Urinary bladder (tissue), 3 donors: ENCODE measurements at regions not wholly inside any gene's neighbourhood (a gene's known extent, or its start where the extent isn't known, plus 50 kb on each side); places are given as distances from the start of the nearest gene placed in this dataset.
A peak's percentile ranks its signal among the peaks of the same experiment; 100 is the strongest.
"Not testable (repeated sequence)": the region's sequence is repeated elsewhere in the genome, so short reads cannot be mapped to it uniquely, and the experiment has no call there.

ENCODE experiments used
- DNase-seq: peaks from one replicate; pipeline ENCODE4 v3.0.0-alpha.2; 2015; ENCODE audit errors: extremely low spot score
- H3K27ac ChIP-seq: one replicate; pipeline ENCODE4 v1.5.1; 2013; ENCODE audit warnings: low read depth, mild to moderate bottlenecking, moderate library complexity
- H3K36me3 ChIP-seq: one replicate; pipeline ENCODE4 v1.6.1; 2013; ENCODE audit warnings: mild to moderate bottlenecking, moderate library complexity; ENCODE audit not compliant: insufficient read depth
- H3K4me1 ChIP-seq: one replicate; pipeline ENCODE4 v1.6.1; 2013; ENCODE audit warnings: mild to moderate bottlenecking, moderate library complexity; ENCODE audit not compliant: insufficient read depth
- H3K4me3 ChIP-seq: one replicate; pipeline ENCODE4 v1.5.1; 2013; ENCODE audit warnings: low read depth, low read length
- WGBS: extraction: QIAGEN DNeasy Blood & Tissue Kit; methylation state at CpG from one replicate; pipeline ENCODE4 v1.1.7; 2013; 5-methylcytosine and 5-hydroxymethylcytosine counted together
- donor health status: healthy with polysubstance abuse.
- donor health status: healthy.

DNA sequence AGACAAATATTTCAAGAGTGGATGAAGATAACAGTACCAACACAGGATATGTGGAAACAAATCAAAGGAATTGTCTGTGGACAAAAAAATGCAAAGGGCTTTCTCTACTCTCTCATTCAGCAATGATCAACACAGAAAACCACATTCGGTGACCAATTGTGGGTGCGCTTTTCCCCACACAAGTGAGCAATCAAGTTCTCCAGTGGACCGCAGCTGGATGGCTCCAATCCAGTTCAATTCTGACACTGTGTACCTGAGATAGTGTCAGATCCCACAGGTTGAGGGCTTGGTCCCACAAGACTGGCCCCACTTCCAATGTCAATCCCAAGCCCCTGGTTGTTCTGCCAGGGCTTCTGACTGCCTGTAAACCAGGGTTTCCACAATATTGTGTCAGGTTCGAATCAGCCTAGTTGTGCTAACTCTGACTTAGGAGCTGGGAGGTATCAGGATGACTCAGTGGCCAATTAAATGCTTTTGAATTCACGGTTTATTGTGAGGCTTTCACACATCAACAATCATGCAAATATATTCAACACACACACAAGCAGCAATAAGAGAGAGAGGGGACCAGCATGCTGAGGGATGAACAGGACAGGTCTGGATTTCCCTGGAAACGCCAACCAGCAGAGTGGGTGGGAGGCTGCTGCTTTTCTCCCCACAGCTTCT lies 87.0 kb upstream of the BTG3 start:
- H3K4me3 ChIP-seq: no peak overlapping the region
- H3K4me1 ChIP-seq: no peaks in the 10 kb centered on the region
- no peak for DNase-seq
- WGBS: 87% methylated on average over 6 of the region's 6 CpGs
- no peak overlapping the region for H3K27ac ChIP-seq
- H3K36me3 ChIP-seq: no peaks in the 10 kb centered on the region

DNA sequence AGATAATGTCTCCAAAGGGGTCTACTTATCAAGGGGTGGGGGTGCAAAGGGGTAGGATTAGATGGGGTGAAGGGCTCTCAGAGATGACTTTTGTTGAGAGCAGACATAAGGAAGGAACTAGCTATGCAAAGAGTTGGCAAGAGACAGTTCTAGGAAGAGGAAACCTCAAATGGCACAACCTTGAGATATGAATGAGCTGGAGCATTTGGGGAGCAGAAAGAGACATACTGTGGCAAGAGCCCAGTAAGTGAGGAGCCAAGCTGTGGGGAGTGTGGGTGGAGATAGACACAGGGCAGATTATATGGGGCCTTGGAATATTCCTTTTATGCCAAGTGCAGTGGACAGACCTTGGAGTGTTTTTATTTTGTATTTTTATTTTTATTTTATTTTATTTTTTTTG lies 84.8 kb upstream of the BTG3 start:
- no peaks in the 10 kb centered on the region for H3K36me3 ChIP-seq
- no peak overlapping the region for H3K4me3 ChIP-seq
- H3K27ac ChIP-seq: no peak overlapping the region
- DNase-seq: no peak
- H3K4me1 ChIP-seq: no peaks in the 10 kb centered on the region

DNA sequence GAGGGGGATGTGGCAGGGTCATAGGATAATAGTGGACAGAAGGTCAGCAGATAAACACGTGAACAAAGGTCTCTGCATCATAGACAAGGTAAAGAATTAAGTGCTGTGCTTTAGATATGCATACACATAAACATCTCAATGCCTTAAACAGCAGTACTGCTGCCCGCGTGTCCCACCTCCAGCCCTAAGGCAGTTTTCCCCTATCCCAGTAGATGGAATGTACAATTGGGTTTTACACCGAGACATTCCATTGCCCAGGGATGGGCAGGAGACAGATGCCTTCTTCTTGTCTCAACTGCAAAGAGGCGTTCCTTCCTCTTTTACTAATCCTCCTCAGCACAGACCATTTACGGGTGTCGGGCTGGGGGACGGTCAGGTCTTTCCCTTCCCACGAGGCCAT lies 81.7 kb upstream of the BTG3 start:
- not testable (repeated sequence) for H3K4me1 ChIP-seq, H3K4me3 ChIP-seq, DNase-seq, H3K36me3 ChIP-seq, H3K27ac ChIP-seq
- 75% methylated on average over 8 of the region's 9 CpGs for WGBS

DNA sequence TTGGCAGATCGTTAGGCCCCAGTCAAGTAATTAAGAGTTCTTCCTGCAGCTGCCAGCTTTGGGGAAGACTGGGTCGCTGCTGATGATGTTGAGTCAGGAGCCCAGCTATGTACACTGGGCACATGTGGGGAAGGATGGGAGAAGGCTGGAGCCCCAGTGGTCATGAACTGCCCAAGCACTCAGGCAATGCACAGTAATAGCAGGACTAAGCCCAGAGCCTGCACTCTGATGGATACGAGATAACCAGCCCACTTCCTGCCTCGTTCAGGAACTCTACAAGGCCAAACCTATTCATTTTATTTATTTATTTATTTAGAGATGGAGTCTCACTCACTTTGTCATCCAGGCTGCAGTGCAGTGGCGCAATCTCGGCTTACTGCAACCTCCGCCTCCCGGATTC lies 81.1 kb upstream of the BTG3 start:
- 84% methylated on average over 8 of the region's 8 CpGs for whole genome bisulfite sequencing
- no peaks in the 10 kb centered on the region for H3K36me3 ChIP-seq
- H3K4me1 ChIP-seq: no peaks in the 10 kb centered on the region
- H3K4me3 ChIP-seq: no peak overlapping the region
- DNase-seq: no peak
- no peak overlapping the region for H3K27ac ChIP-seq

DNA sequence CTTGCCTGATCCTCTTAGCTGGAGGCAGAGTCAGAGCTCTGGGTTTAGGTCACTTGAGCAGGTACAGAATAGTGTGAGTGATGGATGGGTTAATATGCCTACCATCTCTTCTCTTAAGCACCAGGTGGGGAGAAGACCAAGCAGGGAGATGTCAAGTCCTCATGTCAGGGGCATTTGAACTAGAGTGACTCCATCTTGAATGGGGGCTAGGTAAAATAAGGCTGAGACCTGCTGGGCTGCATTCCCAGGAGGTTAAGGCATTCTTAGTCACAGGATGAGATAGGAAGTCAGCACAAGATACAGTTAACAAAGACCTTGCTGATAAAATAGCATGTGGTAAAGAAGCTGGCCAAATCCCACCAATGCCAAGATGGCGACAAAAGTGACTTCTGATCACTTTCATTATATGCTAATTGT lies 77.4 kb upstream of the BTG3 start:
- no peaks in the 10 kb centered on the region for H3K4me1 ChIP-seq
- DNase-seq: no peak
- no peak overlapping the region for H3K27ac ChIP-seq
- no peak overlapping the region for H3K4me3 ChIP-seq
- 84% methylated on average over 1 of the region's 1 CpG for WGBS
- H3K36me3 ChIP-seq: no peaks in the 10 kb centered on the region

DNA sequence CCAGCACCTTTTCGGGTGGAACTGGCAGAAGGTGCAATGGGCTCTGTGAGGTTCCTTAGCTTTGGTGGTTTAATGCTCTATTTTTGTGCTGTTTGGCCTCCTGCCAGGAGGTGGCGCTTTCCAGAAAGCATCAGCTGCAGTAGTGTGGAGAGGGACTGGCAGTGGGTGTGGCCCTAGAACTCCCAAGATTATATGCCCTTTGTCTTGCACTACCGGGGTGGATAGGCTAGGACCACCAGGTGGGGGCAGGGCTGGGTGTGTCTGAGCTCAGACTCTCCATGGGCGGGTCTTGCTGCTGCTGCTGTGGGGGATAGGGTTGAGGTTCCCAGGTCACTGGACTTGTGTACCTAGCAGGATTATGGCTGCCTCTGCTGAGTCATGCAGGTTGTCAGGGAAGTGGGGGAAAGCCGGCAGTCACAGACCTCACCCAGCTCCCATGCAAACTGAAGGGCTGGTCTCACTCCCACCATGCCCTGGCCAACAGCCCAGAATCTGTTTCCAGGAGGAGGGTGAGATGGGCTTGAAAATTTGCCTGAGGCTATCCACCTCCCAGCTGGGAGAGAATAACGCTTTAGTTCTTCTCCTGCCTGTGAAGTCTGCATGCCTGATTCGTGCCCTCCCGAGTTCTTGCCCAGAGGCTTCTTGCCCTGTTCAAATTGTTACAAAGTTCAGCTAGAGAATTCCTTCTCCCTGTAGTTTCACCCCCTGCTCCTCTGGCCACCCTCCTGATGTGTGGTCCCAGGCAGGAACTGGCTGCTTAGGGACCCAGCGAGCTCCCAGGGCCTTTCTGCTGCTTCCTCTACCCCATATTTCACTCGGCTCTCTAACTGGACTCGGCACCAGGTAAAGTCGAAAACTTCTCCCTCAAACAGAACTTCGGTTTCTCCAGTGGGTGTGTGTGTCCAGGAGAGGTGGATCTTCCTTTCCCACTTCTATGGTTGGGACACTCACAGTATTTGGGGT lies 76.5 kb upstream of the BTG3 start:
- Histone ChIP-seq H3K27ac (no peak overlapping the region), H3K4me1 (no peaks in the 10 kb centered on the region), H3K4me3 (no peak overlapping the region), H3K36me3 (no peaks in the 10 kb centered on the region)
- WGBS: 46% methylated on average over 13 of the region's 13 CpGs
- peak; percentile 68 for DNase-seq

DNA sequence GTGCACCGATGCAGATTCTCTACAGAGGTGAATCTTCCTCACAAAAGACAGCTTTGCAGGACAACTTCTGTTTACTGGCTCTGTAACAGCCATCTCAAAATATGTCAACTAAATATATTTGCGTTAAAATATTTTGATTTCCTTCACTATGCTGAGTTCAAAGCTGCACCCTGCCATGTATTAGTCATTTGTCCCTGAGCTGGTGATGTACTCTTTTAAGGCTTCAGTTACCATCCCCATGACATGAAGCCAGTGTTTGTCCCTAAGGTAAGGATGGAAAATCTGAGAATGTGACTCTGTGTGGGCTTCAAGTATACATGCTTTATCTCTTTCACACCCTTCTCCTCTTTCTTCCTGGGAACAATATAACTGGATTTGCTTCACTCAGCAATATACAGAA lies 70.2 kb upstream of the BTG3 start:
- 55% methylated on average over 2 of the region's 2 CpGs for WGBS
- Histone ChIP-seq H3K4me1 (no peaks in the 10 kb centered on the region), H3K36me3 (no peaks in the 10 kb centered on the region), H3K4me3 (no peak overlapping the region), H3K27ac (no peak overlapping the region)
- DNase-seq: no peak

DNA sequence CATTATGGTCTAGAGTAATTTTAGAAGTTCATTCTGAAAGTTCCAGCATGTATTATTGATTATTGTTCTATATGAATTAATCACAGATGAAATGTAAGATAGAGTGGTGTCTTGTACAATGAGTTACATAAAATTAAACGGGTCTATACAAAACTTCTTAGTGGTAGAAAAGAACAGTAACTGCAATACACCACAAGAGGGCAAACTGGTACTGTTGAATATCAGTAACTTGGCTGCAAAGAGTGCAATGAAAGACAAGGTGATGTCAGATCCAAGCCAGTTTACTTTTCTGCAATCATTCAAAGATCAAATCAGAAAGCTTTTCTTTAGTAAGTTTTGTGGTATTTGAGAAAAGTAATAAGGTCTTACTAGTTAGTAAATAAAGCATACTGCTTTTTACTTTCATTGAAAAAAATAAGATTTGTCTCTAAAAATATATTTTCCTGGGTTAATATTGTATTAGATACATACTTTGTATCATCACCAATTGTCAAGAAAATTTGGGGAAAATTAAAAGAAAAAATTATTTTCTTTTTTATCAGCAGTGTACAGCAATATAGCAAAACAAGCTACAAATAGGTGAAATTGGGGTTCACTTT lies 66.4 kb upstream of the BTG3 start:
- Histone ChIP-seq H3K27ac (no peak overlapping the region), H3K4me1 (no peaks in the 10 kb centered on the region), H3K36me3 (peaks cover 2% of the 10 kb centered on the region), H3K4me3 (no peak overlapping the region)
- WGBS: 0% methylated on average over 1 of the region's 1 CpG
- no peak for DNase-seq

DNA sequence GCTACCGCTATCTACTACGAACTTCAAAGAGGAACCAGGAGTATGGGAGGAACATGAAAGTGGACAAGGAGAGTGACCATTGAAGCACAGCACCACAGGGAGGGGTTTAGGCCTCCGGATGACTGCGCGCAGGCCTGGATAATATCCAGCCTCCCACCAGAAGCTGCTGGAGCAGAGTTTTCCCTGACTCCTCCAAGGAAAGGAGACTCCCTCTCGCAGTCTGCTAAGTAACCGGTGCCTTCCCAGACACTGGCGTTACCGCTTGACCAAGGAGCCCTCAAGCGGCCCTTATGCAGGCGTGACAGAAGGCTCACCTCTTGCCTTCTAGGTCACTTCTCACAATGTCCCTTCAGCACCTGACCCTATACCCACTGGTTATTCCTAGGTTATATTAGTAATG lies 64.2 kb upstream of the BTG3 start:
- not testable (repeated sequence) for H3K27ac ChIP-seq, DNase-seq, H3K4me3 ChIP-seq, H3K4me1 ChIP-seq, H3K36me3 ChIP-seq
- WGBS: 84% methylated on average over 11 of the region's 11 CpGs

DNA sequence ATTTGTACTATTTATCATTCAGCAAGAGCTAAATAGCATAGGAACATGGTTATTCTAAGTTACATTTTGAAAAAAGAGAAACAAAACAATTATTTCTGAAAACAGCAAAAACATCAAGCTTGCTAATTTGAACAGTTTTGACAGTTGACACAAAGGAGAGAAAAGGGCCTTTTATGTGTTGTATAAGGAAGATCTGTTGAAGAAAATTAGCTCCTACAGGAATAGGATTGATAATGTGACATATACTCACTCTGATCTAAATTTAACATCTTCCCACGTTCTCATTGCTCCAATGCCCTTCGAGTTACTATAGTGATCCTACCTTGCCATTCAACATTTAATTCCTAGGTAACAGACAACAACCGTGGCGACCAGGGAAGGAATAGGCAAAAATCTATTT lies 61.4 kb upstream of the BTG3 start:
- WGBS: 79% methylated on average over 4 of the region's 4 CpGs
- DNase-seq: no peak
- H3K36me3 ChIP-seq: peaks cover 2% of the 10 kb centered on the region
- H3K4me1 ChIP-seq: no peaks in the 10 kb centered on the region
- H3K4me3 ChIP-seq: no peak overlapping the region
- no peak overlapping the region for H3K27ac ChIP-seq

DNA sequence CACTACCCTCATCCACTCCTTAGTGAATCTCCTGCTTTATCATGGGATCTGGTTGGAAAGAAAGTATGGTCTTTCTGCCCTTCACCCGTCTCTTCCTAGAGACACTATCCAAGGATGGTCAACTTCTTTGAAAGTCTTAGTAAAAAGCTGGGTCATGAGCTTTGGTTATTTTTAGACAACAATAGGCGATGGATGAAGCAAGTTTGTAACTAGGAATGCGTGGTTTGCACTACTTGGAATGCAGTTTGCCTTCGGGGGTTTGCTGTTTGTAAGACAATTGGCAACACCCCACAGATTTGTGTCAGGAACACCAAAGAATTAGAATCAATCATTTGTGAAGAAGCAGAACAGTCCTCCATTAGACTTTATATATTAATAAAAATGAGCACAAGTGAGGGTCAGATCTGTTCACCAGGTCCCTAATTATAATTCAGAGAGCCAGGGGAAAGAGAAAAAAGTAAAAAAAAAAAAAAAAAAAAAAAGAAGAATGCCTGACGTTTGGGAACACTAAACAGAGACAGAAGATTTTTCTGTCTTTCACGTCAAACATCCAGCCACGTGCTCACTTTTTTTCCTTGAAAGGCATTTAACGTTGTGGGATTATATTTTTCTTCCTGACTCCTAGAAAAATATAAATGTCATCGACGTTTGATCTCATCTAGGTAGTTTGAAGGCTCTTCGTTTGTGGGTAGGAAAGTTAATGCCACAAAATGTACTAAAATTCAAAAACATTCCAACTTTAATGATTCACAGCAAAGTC lies 60.7 kb upstream of the BTG3 start:
- no peak overlapping the region for H3K27ac ChIP-seq
- DNase-seq: no peak
- 50% methylated on average over 11 of the region's 11 CpGs for WGBS

DNA sequence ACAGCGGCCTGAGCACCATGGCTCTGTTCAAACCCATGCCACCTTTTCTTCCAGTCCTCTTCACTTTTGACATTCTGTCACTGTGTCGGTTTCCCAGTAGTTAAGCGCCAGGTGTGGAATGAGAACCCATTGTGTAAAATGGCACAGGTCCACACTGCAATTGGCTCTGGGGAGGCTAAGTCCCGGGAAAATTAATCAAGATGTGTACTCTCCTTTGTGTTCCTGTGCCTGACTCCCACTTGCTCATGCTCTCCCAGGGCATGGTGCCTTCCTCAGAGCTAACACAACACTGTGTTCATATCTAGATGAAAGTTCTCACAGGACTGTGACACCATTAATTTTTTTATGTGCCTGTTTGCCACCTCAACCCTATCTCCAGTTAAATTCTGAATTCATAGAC lies 59.0 kb upstream of the BTG3 start:
- Histone ChIP-seq H3K27ac (no peak overlapping the region), H3K4me1 (no peaks in the 10 kb centered on the region), H3K36me3 (peaks cover 2% of the 10 kb centered on the region), H3K4me3 (no peak overlapping the region)
- WGBS: 72% methylated on average over 4 of the region's 4 CpGs
- DNase-seq: no peak

More for the DNA sequence above, 60.7 kb upstream of the BTG3 start:
- Histone ChIP-seq H3K4me1 (no peaks in the 10 kb centered on the region), H3K36me3 (peaks cover 2% of the 10 kb centered on the region), H3K4me3 (no peak overlapping the region)

DNA sequence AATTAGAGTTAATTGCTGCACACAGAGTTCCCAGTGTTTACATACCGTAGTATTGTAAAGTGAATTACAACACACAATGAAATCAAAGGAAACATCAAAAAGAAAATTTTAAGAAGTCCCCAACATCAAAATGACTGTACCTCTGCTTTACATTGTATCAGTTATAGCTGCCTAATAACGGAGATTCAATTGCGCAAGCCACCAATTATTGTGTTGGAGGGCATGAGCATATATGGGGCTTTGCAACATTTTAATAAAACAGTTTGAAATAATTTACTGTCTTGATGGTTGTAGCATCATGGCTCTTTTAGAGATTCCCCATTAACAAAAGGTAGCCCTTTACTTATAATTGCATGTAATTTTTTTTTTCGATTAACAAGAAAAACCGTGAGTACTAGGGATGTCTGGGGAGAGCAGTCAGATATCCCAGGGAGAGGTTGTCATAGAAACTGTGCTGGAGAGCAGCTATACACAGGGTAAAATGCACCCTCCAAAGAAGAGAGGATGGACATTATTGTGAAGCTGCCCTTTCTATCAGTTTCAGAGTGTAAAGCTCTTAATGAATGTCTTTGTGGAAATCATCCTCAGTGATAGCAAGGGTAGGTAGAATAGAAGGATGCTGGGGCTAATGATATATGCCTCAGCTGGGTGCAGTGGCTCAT lies 55.9 kb upstream of the BTG3 start:
- 82% methylated on average over 5 of the region's 5 CpGs for WGBS

More for the DNA sequence above, 55.9 kb upstream of the BTG3 start:
- Histone ChIP-seq H3K4me1 (no peaks in the 10 kb centered on the region), H3K4me3 (no peak overlapping the region), H3K27ac (no peak overlapping the region), H3K36me3 (no peaks in the 10 kb centered on the region)
- DNase-seq: no peak
